ENCODE measurements at regions not wholly inside any gene's neighbourhood (a gene's known extent, or its start where the extent isn't known, plus 50 kb on each side); places are given as distances from the start of the nearest gene placed in this dataset.
"Not testable (repeated sequence)": the region's sequence is repeated elsewhere in the genome, so short reads cannot be mapped to it uniquely, and the experiment has no call there.

DNA sequence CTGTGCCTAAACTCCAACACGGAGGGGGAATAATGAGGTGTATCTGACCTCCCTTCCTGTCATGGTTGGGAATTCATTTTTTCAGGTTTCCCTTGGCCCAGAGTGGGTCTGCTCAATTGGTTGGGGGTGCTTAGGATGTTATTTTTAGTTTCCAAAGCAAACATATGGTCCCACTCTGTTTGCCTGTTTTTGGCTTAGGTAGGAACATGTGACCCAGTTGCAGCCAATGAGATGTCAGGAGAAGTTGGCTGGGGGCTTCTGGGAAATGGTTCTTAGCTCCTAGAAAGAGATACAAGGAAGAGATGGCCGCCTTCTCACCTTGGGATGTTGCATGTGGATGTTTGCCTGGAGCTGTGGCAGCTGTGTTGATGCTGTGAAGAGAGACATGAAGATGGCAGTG, 147.9 kb upstream of the RFLNA start:
- Mint-ChIP-seq H3K27me3 (peaks cover 20% of the 10 kb centered on the region), H3K4me3 (no peak overlapping the region), H3K36me3 (ENCODE audit: low read depth) (no peaks in the 10 kb centered on the region), H3K4me1 (no peaks in the 10 kb centered on the region), H3K27ac (no peak overlapping the region)
- ATAC-seq (no peak), DNase-seq (no peak)
- H3K9me3 ChIP-seq (ENCODE audit: control insufficient read depth, low read length, poor library complexity, severe bottlenecking) = no peaks in the 10 kb centered on the region

DNA sequence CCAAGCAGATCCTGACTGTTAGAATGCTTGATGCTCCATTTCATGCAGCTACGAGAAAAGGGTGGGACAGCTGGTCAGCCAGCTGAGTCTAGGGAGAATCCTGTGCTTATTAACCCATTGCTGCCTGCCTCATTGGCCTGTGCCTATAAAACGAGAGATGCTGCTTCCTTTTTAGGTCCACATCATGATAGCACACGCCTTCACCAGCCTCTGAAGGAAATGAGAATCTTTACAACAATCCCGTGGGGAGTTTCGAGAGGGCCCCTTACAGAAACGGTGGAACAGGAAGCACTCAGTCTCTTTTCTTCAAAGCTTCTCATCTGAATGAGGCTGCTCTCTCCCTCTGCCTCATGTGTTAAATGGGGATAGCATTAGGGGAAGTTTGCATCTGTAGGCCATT, 147.3 kb upstream of the RFLNA start:
- peaks cover under 1% of the 10 kb centered on the region for H3K36me3 Mint-ChIP-seq (ENCODE audit: low read depth)
- ATAC-seq = no peak

GRCh38 chr12:124148481-124149273, 146.2 kb upstream of the RFLNA start:
- Mint-ChIP-seq H3K27me3 (peaks cover 23% of the 10 kb centered on the region), H3K4me3 (no peak overlapping the region), H3K4me1 (no peaks in the 10 kb centered on the region), H3K36me3 (ENCODE audit: low read depth) (peaks cover 2% of the 10 kb centered on the region), H3K27ac (no peak overlapping the region)
- H3K9me3 ChIP-seq (ENCODE audit: control insufficient read depth, low read length, poor library complexity, severe bottlenecking) = no peaks in the 10 kb centered on the region
- DNase-seq (no peak), ATAC-seq (no peak)

More for the DNA sequence above, 147.3 kb upstream of the RFLNA start:
- Mint-ChIP-seq H3K27ac (no peak overlapping the region), H3K4me3 (no peak overlapping the region), H3K27me3 (peaks cover 22% of the 10 kb centered on the region), H3K4me1 (no peaks in the 10 kb centered on the region)
- H3K9me3 ChIP-seq (ENCODE audit: control insufficient read depth, low read length, poor library complexity, severe bottlenecking) = no peaks in the 10 kb centered on the region
- DNase-seq = no peak

- no peak for DNase-seq
- Mint-ChIP-seq H3K4me3 (no peak overlapping the region), H3K36me3 (ENCODE audit: low read depth) (peaks cover 2% of the 10 kb centered on the region), H3K27me3 (peaks cover 23% of the 10 kb centered on the region), H3K4me1 (peaks cover under 1% of the 10 kb centered on the region), H3K27ac (no peak overlapping the region)
- no peak for ATAC-seq
- H3K9me3 ChIP-seq (ENCODE audit: control insufficient read depth, low read length, poor library complexity, severe bottlenecking) = no peaks in the 10 kb centered on the region
Observed at GRCh38 chr12:124149287-124149686, 145.6 kb upstream of the RFLNA start.

- H3K27ac Mint-ChIP-seq = no peak overlapping the region
- H3K4me3 Mint-ChIP-seq = no peak overlapping the region
- no peaks in the 10 kb centered on the region for H3K9me3 ChIP-seq (ENCODE audit: control insufficient read depth, low read length, poor library complexity, severe bottlenecking)
- DNase-seq = no peak
- ATAC-seq = no peak
- H3K36me3 Mint-ChIP-seq (ENCODE audit: low read depth) = peaks cover 2% of the 10 kb centered on the region
- peaks cover 2% of the 10 kb centered on the region for H3K4me1 Mint-ChIP-seq
- H3K27me3 Mint-ChIP-seq = peaks cover 27% of the 10 kb centered on the region
Observed at GRCh38 chr12:124150168-124150567, 144.7 kb upstream of the RFLNA start.

DNA sequence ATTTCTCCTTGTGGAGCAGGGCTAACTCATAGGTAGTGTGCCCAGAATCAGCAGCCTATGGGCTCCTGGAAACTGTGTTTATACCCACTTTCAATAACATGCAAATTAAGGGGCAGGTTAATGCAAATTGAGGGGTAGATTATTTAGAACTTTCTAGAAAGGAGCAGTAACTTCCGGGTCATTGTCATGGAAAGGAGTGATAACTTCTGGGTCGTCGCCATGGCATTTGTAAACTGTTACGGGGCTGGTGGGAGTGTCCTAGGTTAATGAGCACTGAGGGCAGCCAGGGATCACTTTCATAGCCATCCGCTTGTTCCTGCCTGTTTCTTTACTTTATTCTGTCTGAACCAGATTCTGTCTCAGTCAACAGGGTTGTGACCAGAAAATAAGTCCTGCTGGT, 143.3 kb upstream of the RFLNA start:
- H3K4me3 Mint-ChIP-seq = no peak overlapping the region
- peaks cover 2% of the 10 kb centered on the region for H3K4me1 Mint-ChIP-seq
- H3K27me3 Mint-ChIP-seq = peaks cover 27% of the 10 kb centered on the region
- ATAC-seq (no peak), DNase-seq (no peak)
- peaks cover 2% of the 10 kb centered on the region for H3K36me3 Mint-ChIP-seq (ENCODE audit: low read depth)
- no peak overlapping the region for H3K27ac Mint-ChIP-seq
- no peaks in the 10 kb centered on the region for H3K9me3 ChIP-seq (ENCODE audit: control insufficient read depth, low read length, poor library complexity, severe bottlenecking)

DNA sequence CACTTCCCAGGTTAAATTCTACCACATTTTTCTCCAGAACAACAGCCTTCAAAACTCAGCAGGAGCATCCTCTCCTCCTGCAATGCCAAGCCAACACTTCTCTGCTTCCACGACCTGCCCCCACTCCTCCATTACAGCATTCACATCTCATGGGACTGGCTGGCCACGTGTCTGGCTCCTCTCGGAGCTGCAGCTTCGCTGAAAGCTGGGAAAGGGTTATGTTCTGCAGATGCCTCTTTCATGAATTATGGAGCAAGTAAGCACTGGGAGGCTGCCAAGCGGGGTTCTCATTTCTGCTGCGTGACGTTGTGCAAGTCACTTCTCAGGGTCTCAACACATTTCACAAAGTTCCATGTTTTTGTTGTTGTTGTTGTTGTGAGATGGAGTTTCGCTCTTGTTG, 142.2 kb upstream of the RFLNA start:
- Mint-ChIP-seq H3K4me1 (peaks cover 2% of the 10 kb centered on the region), H3K36me3 (ENCODE audit: low read depth) (peaks cover 2% of the 10 kb centered on the region), H3K27me3 (peaks cover 37% of the 10 kb centered on the region), H3K4me3 (no peak overlapping the region), H3K27ac (no peak overlapping the region)
- no peaks in the 10 kb centered on the region for H3K9me3 ChIP-seq (ENCODE audit: control insufficient read depth, low read length, poor library complexity, severe bottlenecking)
- DNase-seq (no peak), ATAC-seq (no peak)

- Mint-ChIP-seq H3K4me3 (no peak overlapping the region), H3K36me3 (ENCODE audit: low read depth) (peaks cover 3% of the 10 kb centered on the region), H3K27me3 (peaks cover 42% of the 10 kb centered on the region), H3K4me1 (peaks cover 2% of the 10 kb centered on the region), H3K27ac (no peak overlapping the region)
- H3K9me3 ChIP-seq (ENCODE audit: control insufficient read depth, low read length, poor library complexity, severe bottlenecking) = no peaks in the 10 kb centered on the region
- DNase-seq (no peak), ATAC-seq (no peak)
Observed at GRCh38 chr12:124153392-124153791, 141.5 kb upstream of the RFLNA start.

GRCh38 chr12:124157406-124157805, 137.5 kb upstream of the RFLNA start:
- H3K27me3 Mint-ChIP-seq = peaks cover 37% of the 10 kb centered on the region
- ATAC-seq = no peak
- no peak overlapping the region for H3K4me3 Mint-ChIP-seq
- peaks cover 3% of the 10 kb centered on the region for H3K36me3 Mint-ChIP-seq (ENCODE audit: low read depth)
- H3K27ac Mint-ChIP-seq = no peak overlapping the region
- no peaks in the 10 kb centered on the region for H3K9me3 ChIP-seq (ENCODE audit: control insufficient read depth, low read length, poor library complexity, severe bottlenecking)
- no peak for DNase-seq
- peaks cover 2% of the 10 kb centered on the region for H3K4me1 Mint-ChIP-seq

DNA sequence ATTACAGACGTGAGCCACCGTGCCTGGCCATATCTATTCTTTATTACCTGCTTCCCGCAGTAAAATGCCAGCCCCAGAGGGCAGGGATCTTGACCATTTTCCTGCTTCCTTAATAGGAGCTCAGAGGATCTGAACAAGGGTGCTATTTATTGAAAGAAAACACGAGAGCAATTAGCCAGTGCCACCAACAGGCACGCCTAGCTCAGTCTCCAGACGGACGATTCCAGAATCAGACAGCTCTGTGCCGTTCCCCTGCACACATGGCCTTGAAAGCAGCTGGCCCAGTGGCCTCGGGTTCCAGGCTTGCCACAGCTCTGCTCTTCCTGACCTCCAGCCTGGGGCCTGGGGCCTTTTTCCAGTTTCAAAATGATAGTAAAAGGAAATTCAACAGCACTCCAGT, 135.2 kb upstream of the RFLNA start:
- no peaks in the 10 kb centered on the region for H3K9me3 ChIP-seq (ENCODE audit: control insufficient read depth, low read length, poor library complexity, severe bottlenecking)
- Mint-ChIP-seq H3K4me3 (no peak overlapping the region), H3K27ac (no peak overlapping the region), H3K27me3 (peaks cover 27% of the 10 kb centered on the region), H3K36me3 (ENCODE audit: low read depth) (peaks cover 2% of the 10 kb centered on the region), H3K4me1 (no peaks in the 10 kb centered on the region)
- ATAC-seq (no peak), DNase-seq (no peak)

DNA sequence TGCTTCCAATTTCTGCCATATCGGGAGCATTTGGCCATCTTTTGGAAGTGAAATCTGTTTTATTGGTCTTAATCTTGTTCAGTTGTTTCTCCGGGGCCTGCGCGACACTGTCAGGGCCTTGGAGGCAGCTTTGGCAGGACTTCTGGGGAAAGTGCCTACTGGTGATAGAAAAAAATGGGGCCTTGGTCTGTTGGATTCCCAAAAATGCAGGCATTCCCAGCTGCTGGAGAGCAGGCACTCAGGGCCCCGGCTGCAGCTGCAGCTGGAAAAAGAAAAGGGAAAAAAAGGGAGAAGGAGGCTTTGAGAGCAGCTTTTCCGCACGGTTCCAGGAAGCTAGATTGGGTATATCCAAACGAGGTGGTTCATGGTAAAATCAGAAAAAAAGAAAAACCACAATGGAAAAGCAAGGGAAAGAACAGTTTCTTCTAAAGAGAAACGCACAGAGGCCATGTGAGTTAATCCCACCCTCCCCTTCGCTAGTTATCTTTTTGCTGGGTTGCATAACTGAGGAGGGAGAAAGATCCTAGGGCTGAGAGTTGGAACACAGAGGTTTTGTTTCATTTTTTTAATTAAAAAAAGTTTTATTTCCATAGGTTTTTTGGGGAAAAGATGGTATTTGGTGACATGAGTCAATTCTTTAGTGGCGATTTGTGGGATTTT, 134.7 kb upstream of the RFLNA start:
- Mint-ChIP-seq H3K27me3 (peaks cover 26% of the 10 kb centered on the region), H3K36me3 (ENCODE audit: low read depth) (peaks cover 2% of the 10 kb centered on the region), H3K27ac (no peak overlapping the region), H3K4me3 (no peak overlapping the region), H3K4me1 (no peaks in the 10 kb centered on the region)
- DNase-seq (no peak), ATAC-seq (no peak)
- no peaks in the 10 kb centered on the region for H3K9me3 ChIP-seq (ENCODE audit: control insufficient read depth, low read length, poor library complexity, severe bottlenecking)

GRCh38 chr12:124161402-124161801, 133.5 kb upstream of the RFLNA start:
- H3K4me1 Mint-ChIP-seq; ATAC-seq; DNase-seq; H3K9me3 ChIP-seq (ENCODE audit: control insufficient read depth, low read length, poor library complexity, severe bottlenecking); H3K27ac Mint-ChIP-seq; H3K36me3 Mint-ChIP-seq (ENCODE audit: low read depth); H3K4me3 Mint-ChIP-seq: not testable (repeated sequence)
- peaks cover 26% of the 10 kb centered on the region for H3K27me3 Mint-ChIP-seq

DNA sequence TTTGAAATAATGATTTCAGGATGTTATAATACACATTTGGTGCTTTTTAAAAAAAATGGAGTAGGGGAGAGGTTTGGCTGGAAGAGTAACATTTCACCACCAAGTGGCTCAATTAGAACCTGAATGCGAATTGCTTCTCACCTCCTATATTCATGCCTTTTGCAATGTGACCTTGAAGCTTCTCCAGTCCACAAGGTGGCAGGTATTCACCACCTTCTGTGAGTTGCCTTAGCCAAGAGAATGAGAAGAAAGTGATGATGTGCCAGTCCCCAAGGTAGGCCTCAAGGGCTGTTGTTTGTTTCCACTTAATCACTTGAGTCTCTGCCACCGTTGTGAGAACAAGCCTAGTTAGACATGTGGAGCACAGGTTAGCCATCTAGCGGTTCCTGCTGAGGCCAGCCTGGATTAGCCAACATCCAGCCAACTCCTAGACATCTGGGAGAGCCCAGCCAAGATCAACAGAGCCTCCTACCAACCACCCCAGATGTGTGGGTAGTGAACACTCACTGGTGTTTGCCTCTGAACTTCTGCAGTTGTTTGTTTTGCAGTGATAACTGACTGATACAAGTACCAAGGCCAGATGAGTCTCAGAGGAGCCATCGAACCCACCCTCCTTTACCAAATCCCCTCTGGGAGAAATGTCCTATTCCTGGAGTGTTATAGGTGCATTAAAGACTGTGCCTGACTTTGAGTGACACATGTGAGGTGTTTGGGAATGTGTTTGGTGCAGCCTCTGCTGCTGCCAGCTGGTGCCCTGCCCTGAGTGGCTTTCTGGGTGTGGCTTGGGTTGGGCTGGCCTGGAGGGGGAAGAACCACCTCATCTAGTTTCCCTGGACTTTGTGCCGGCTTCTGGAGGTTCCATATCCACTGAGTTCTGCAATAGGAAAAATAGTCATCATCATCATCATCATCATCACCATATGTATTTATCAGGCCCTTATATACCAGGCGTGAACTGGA, 132.5 kb upstream of the RFLNA start:
- no peak overlapping the region for H3K27ac Mint-ChIP-seq
- H3K4me1 Mint-ChIP-seq = no peaks in the 10 kb centered on the region
- DNase-seq = no peak
- peaks cover 23% of the 10 kb centered on the region for H3K27me3 Mint-ChIP-seq
- H3K4me3 Mint-ChIP-seq = no peak overlapping the region
- H3K36me3 Mint-ChIP-seq (ENCODE audit: low read depth) = peaks cover 2% of the 10 kb centered on the region
- no peaks in the 10 kb centered on the region for H3K9me3 ChIP-seq (ENCODE audit: control insufficient read depth, low read length, poor library complexity, severe bottlenecking)
- no peak for ATAC-seq

Measured in T-helper 17 cell (primary cell).